Left lung (tissue), 4 donors: ENCODE measurements at regions not wholly inside any gene's neighbourhood (a gene's known extent, or its start where the extent isn't known, plus 50 kb on each side); places are given as distances from the start of the nearest gene placed in this dataset.
"Not testable (repeated sequence)": the region's sequence is repeated elsewhere in the genome, so short reads cannot be mapped to it uniquely, and the experiment has no call there.

Experiments used
- ATAC-seq: fragments of 200-7000 bp; cut with Tn5 transposase; one replicate; pipeline ENCODE4 v1.9.1; 2020; ENCODE audit warnings: moderate library complexity
- DNase-seq, 4 donors: peaks; one replicate each; pipeline ENCODE4 v3.0.0-alpha.2; 2013 to 2020
- H3K27ac ChIP-seq, 2 donors: fragments of 200-600 bp; sonication (generic) in 1 of 2; one replicate each; pipeline versions ENCODE4 v1.5.0 to v1.8.0; 2020 to 2021
- H3K27me3 ChIP-seq, 2 donors: fragments of 200-600 bp; sonication (generic) in 1 of 2; one replicate each; pipeline versions ENCODE4 v1.5.0 to v1.8.0; 2020 to 2021
- H3K36me3 ChIP-seq, 2 donors: fragments of 200-600 bp; sonication (generic) in 1 of 2; one replicate each; pipeline versions ENCODE4 v1.5.0 to v1.8.0; 2020 to 2021
- H3K4me1 ChIP-seq, 2 donors: fragments of 200-600 bp; one replicate each; pipeline ENCODE4 v1.8.0; 2021
- H3K4me3 ChIP-seq, 2 donors: fragments of 200-600 bp; sonication (generic) in 1 of 2; one replicate each; pipeline versions ENCODE4 v1.5.0 to v1.8.0; 2020 to 2021; ENCODE audit warnings: mild to moderate bottlenecking in 1 of 2
- H3K9me3 ChIP-seq, 2 donors: fragments of 200-600 bp; sonication (generic) in 1 of 2; one replicate each; pipeline versions ENCODE4 v1.5.0 to v1.8.0; 2020 to 2021
- intact Hi-C, 2 donors: fragments of 100-400 bp; cut with DNase I; formaldehyde crosslinking; loops; one replicate each; pipeline versions ENCODE4 v1.11.2 to v1.14.2; 2022
- TF ChIP-seq, protein P1 (sequence below), 2 donors: fragments of 200-600 bp; sonication (generic) in 1 of 2; IDR thresholded peaks; one replicate each; pipeline versions ENCODE4 v1.5.0 to v1.8.0; 2021; ENCODE audit warnings: antibody characterized with exemption in 2 of 2
- donor health status: DM: no; HTN: yes; CAD: no.
- donor health status: DM: no; HTN: no; CAD: no.

DNA sequence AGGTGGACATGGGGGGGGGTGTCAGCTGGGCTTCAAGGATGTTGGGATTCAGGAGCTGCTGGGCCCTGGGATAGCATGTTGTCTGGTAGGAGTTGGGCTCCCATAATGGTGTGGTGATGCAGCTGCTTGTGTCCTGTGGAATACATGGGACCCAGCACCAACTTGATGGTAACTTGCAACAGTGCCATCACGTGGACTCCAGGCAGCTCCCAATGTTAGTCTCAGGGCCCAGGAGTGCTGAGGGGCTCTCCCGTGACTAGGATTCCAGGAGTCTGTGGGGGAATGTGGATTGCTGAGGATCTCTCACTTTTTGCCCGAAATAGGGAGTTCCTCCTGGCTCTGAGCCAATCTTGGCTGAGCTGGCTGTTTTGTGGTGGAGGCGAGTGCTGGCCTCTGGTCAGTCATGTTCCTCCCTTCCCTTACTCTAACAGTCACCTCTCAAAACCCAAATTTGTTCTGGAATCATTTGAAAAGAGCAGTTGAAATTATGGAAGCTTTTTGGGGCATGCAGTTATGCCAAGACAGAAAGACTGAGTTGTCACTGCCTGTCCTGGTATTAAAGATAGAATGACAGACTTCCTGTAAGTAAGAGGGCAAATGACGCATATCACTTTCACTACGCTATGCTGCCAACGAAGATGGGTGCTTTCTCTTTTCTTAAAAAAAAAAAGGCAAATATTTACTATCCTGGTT lies 607.1 kb downstream of the ADCYAP1 start:
- ATAC-seq, result no peak
- H3K4me3 ChIP-seq, result no peak overlapping the region
- H3K9me3 ChIP-seq, result no peaks in the 10 kb centered on the region
- H3K27me3 ChIP-seq, result no peaks in the 10 kb centered on the region
- DNase-seq, result no peak
- H3K27ac ChIP-seq, result no peak overlapping the region
- TF ChIP-seq, protein P1, sequence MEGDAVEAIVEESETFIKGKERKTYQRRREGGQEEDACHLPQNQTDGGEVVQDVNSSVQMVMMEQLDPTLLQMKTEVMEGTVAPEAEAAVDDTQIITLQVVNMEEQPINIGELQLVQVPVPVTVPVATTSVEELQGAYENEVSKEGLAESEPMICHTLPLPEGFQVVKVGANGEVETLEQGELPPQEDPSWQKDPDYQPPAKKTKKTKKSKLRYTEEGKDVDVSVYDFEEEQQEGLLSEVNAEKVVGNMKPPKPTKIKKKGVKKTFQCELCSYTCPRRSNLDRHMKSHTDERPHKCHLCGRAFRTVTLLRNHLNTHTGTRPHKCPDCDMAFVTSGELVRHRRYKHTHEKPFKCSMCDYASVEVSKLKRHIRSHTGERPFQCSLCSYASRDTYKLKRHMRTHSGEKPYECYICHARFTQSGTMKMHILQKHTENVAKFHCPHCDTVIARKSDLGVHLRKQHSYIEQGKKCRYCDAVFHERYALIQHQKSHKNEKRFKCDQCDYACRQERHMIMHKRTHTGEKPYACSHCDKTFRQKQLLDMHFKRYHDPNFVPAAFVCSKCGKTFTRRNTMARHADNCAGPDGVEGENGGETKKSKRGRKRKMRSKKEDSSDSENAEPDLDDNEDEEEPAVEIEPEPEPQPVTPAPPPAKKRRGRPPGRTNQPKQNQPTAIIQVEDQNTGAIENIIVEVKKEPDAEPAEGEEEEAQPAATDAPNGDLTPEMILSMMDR (IDR thresholded peaks at IDR 0.05), result no peak
- no peaks in the 10 kb centered on the region for H3K36me3 ChIP-seq
- intact Hi-C loops, result no loop called here
- no peaks in the 10 kb centered on the region for H3K4me1 ChIP-seq

DNA sequence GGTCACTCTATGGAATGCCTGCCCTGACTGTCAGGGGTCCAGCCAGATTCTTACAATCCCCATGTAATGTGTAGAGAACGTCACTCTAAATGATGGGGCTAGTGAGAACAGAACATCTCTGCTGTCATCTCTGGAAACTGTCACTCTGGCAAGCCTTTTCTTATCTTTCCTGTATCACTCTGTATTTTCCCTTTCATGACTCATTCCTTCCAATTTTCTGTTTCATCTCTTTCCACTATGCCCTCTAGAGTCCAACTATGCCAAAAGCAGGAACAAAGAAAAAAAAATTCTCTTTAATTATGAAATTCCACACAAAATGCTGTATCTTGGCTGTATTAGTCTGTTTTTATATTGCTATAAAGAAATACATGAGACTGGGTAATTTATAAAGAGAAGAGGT lies 608.8 kb downstream of the ADCYAP1 start:
- Histone ChIP-seq H3K9me3 (no peaks in the 10 kb centered on the region), H3K27me3 (no peaks in the 10 kb centered on the region), H3K36me3 (no peaks in the 10 kb centered on the region), H3K27ac (no peak overlapping the region), H3K4me1 (no peaks in the 10 kb centered on the region), H3K4me3 (no peak overlapping the region)
- ATAC-seq (no peak), DNase-seq (no peak)
- intact Hi-C loops, result no loop called here
- TF ChIP-seq, protein P1 (IDR thresholded peaks at IDR 0.05), result no peak

DNA sequence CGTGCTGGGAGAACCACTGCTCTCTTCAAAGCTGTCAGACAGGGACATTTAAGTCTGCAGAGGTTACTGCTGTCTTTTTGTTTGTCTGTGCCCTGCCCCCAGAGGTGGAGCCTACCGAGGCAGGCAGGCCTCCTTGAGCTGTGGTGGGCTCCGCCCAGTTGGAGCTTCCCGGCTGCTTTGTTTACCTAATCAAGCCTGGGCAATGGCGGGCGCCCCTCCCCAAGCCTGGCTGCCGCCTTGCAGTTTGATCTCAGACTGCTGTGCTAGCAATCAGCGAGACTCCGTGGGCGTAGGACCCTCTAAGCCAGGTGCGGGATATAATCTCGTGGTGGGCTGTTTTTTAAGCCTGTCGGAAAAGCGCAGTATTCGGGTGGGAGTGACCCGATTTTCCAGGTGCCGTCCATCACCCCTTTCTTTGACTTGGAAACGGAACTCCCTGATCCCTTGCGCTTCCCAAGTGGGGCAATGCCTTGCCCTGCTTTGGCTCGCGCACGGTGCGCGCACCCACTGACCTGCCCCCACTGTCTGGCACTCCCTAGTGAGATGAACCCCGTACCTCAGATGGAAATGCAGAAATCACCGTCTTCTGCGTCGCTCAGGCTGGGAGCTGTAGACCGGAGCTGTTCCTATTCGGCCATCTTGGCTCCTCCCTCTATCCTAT lies 617.0 kb downstream of the ADCYAP1 start:
- DNase-seq, ATAC-seq, intact Hi-C loops, H3K27me3 ChIP-seq, H3K36me3 ChIP-seq, H3K9me3 ChIP-seq, H3K27ac ChIP-seq, H3K4me3 ChIP-seq, H3K4me1 ChIP-seq: not testable (repeated sequence)

DNA sequence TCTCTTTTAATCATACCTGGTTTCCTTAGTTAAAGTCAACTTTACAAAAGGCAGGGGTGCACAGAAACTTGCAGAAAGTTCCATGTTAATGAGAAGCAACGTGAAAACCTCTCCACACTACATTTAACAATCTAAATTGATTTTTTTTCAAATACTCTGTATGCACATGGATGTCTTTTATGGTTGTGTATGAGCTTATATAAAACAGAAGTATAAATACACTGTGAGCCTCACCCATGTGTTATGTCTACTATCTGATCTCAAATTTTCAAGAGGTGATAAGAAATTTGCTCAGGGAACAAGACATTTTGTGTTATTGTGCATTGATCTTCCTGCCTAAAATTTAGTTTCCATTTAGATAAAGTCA lies 617.6 kb downstream of the ADCYAP1 start:
- DNase-seq (no peak), ATAC-seq (no peak)
- intact Hi-C loops, result no loop called here
- H3K27me3 ChIP-seq, result no peaks in the 10 kb centered on the region
- TF ChIP-seq, protein P1 (IDR thresholded peaks at IDR 0.05), result no peak
- H3K27ac ChIP-seq, result no peak overlapping the region
- H3K4me3 ChIP-seq, result no peak overlapping the region
- H3K9me3 ChIP-seq, result no peaks in the 10 kb centered on the region
- no peaks in the 10 kb centered on the region for H3K4me1 ChIP-seq
- no peaks in the 10 kb centered on the region for H3K36me3 ChIP-seq

DNA sequence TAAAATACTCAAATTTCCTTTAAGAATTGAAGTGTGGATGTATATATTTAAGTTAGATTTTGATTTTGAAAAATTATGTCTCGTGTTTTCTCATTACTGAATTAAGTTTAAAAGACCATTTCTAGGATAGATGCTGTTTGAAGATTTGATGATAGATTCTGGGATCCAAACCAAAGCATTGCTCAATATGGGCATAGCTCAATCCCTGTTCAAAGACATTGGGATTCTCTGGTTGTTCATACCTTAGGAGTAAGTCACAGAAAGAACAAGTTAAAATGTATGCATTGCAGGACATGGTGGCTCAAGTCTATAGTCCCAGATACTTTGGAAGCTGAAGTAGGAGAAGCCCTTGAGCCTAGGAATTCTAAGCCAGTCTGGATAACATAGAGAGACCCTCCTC lies 622.3 kb downstream of the ADCYAP1 start:
- TF ChIP-seq, protein P1 (IDR thresholded peaks at IDR 0.05), result no peak
- intact Hi-C loops, result no loop called here
- Histone ChIP-seq H3K4me3 (no peak overlapping the region), H3K4me1 (no peaks in the 10 kb centered on the region), H3K36me3 (no peaks in the 10 kb centered on the region), H3K27me3 (no peaks in the 10 kb centered on the region), H3K9me3 (no peaks in the 10 kb centered on the region), H3K27ac (no peak overlapping the region)
- no peak for ATAC-seq
- DNase-seq, result no peak

DNA sequence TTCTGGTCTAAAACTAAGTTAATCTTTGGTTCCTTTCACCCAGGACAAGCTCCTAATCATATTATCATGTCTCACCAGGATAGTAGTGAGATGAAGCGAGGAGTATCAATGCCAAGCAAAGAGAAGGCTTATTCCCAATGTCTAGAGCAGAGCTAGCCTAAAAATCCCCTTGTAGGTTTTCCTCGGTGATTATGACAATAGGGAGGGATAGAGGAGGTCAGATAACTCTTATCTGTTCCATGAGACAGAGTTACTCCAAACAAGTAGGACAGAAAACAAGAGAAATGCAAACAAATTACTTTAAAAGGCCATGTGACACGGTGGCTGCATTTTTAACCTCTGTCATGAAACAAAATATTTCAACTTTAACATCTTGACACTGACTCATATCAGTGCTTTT lies 623.1 kb downstream of the ADCYAP1 start:
- no peaks in the 10 kb centered on the region for H3K27me3 ChIP-seq
- TF ChIP-seq, protein P1 (IDR thresholded peaks at IDR 0.05), result no peak
- intact Hi-C loops, result no loop called here
- no peaks in the 10 kb centered on the region for H3K9me3 ChIP-seq
- ATAC-seq (no peak), DNase-seq (no peak)
- no peaks in the 10 kb centered on the region for H3K4me1 ChIP-seq
- no peak overlapping the region for H3K4me3 ChIP-seq
- no peaks in the 10 kb centered on the region for H3K36me3 ChIP-seq
- H3K27ac ChIP-seq, result no peak overlapping the region
